Tibial artery (tissue), 4 donors: ENCODE measurements at regions not wholly inside any gene's neighbourhood (a gene's known extent, or its start where the extent isn't known, plus 50 kb on each side); places are given as distances from the start of the nearest gene placed in this dataset.

ENCODE experiments used
- DNase-seq, 2 donors: peaks; one replicate each; pipeline ENCODE4 v3.0.0-alpha.2; 2019
- H3K27ac ChIP-seq, 2 donors: fragments of 200-600 bp; sonication (generic) in 1 of 2; 1 replicate in 1 of 2; 2 replicates in 1 of 2; pipeline ENCODE4 v1.5.1; 2018 to 2019; ENCODE audit warnings: mild to moderate bottlenecking in 1 of 2
- H3K27me3 ChIP-seq, 2 donors: fragments of 200-600 bp; sonication (generic) in 1 of 2; one replicate each; pipeline versions ENCODE4 v1.5.1 to v1.6.0; 2016 to 2019
- H3K36me3 ChIP-seq, 3 donors: fragments of 200-600 bp; sonication (generic) in 2 of 3; one replicate each; pipeline ENCODE4 v1.5.1; 2016 to 2019; ENCODE audit warnings: mild to moderate bottlenecking in 2 of 3
- H3K4me1 ChIP-seq, 4 donors: fragments of 200-600 bp; sonication (generic) in 2 of 4; 1 replicate in 3 of 4; 2 replicates in 1 of 4; pipeline ENCODE4 v1.5.1; 2016 to 2019
- H3K4me3 ChIP-seq, 2 donors: fragments of 200-600 bp; sonication (generic) in 1 of 2; 1 replicate in 1 of 2; 2 replicates in 1 of 2; pipeline ENCODE4 v1.5.1; 2018 to 2019; ENCODE audit warnings: mild to moderate bottlenecking in 2 of 2
- H3K9me3 ChIP-seq, 3 donors: fragments of 200-600 bp; sonication (generic) in 1 of 3; one replicate each; pipeline ENCODE4 v1.5.1; 2016 to 2019
- intact Hi-C: fragments of 100-400 bp; cut with DNase I; formaldehyde crosslinking; loops from one replicate; pipeline ENCODE4 v1.15.0; 2023; ENCODE audit warnings: low total_unique reads
- TF ChIP-seq, protein P1 (sequence below), 2 experiments: fragments of 200-600 bp in 1 of 2; fragments of 450-650 bp in 1 of 2; IDR thresholded peaks; one replicate each; pipeline ENCODE4 v1.5.1; 2017 to 2019; ENCODE audit warnings: antibody characterized with exemption in 2 of 2, mild to moderate bottlenecking in 1 of 2, moderate library complexity in 1 of 2

DNA sequence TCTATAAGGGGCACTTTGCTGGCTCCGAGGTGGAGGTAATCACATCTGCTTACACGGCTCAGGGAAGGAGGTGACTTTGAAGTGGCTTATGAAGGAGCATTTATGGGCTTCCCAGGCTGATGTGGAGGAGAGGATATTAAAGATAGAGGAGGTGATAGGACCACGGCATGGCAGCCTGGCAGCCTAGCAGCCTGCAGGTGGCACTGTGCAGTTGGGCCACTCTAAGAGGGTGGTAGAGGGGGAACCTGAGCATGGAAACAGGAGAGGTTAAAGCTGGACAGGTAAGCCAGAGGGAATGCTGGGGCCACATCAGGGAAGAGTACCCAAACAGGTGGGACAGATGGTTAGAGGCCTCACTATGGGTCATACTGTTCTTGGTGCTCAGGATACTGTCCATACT lies 375.0 kb downstream of the WDR72 start:
- Histone ChIP-seq H3K4me1 (no peaks in the 10 kb centered on the region), H3K27me3 (no peaks in the 10 kb centered on the region), H3K4me3 (no peak overlapping the region), H3K9me3 (no peaks in the 10 kb centered on the region), H3K36me3 (no peaks in the 10 kb centered on the region), H3K27ac (no peak overlapping the region)
- no peak for DNase-seq
- TF ChIP-seq, protein P1, sequence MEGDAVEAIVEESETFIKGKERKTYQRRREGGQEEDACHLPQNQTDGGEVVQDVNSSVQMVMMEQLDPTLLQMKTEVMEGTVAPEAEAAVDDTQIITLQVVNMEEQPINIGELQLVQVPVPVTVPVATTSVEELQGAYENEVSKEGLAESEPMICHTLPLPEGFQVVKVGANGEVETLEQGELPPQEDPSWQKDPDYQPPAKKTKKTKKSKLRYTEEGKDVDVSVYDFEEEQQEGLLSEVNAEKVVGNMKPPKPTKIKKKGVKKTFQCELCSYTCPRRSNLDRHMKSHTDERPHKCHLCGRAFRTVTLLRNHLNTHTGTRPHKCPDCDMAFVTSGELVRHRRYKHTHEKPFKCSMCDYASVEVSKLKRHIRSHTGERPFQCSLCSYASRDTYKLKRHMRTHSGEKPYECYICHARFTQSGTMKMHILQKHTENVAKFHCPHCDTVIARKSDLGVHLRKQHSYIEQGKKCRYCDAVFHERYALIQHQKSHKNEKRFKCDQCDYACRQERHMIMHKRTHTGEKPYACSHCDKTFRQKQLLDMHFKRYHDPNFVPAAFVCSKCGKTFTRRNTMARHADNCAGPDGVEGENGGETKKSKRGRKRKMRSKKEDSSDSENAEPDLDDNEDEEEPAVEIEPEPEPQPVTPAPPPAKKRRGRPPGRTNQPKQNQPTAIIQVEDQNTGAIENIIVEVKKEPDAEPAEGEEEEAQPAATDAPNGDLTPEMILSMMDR (IDR thresholded peaks at IDR 0.05): no peak
- intact Hi-C loops: no loop called here

DNA sequence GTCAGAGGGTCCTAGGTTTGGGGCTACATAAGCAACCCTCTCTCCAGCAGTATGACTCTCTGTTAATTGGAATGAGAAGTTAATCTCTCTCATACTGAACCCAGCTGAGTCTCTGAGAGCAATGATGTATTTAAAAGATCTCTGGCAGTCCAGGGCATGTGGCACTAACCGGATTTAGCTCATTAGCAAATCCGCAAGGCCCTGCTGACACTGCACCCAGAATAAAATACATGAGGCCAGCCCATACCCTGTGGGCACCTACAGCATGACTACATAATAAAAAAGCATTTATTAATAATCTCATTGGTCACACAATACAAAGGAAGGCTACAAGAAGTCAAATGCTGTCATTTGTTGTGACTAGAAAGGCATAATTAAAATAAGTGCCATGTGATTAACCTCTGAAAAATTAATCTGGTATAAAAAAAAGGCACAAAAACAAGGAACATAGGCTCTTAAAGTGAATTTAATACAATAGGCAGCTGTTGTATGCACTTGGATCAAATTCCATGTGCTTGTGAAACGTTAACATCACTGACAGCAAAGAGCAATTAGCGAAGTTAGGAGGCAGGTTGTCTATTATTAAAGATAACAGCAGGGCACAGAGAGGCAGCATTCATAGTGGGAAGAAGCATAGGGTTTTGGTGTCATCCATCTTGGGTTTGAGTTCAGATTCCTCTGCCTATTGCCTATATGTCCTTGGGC lies 381.2 kb downstream of the WDR72 start:
- no peak overlapping the region for H3K27ac ChIP-seq
- no peaks in the 10 kb centered on the region for H3K27me3 ChIP-seq
- no peak overlapping the region for H3K4me3 ChIP-seq
- DNase-seq: no peak
- no peaks in the 10 kb centered on the region for H3K36me3 ChIP-seq
- H3K9me3 ChIP-seq: no peaks in the 10 kb centered on the region
- TF ChIP-seq, protein P1 (IDR thresholded peaks at IDR 0.05): no peak
- no peaks in the 10 kb centered on the region for H3K4me1 ChIP-seq
- intact Hi-C loops: no loop called here

DNA sequence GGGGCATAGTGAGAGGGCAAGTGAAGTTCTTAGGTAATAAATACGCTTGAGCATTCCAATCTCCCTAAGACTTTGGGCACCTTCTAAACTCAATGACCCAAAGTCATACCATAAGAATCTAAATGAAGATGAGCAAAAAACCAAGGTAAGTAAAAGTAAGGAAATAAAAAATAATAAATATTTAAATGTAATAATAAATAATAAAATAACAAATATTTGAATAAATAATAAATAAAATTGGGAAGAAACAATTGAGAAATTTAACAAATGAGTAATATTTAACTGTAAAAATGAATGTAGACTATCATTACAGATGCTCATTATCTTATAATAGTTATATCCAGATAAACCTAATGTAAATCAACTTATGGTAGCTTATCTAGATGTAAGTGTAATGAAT lies 391.7 kb downstream of the WDR72 start:
- no peaks in the 10 kb centered on the region for H3K36me3 ChIP-seq
- no peak for DNase-seq
- H3K27ac ChIP-seq: no peak overlapping the region
- no peaks in the 10 kb centered on the region for H3K27me3 ChIP-seq
- no peak overlapping the region for H3K4me3 ChIP-seq
- TF ChIP-seq, protein P1 (IDR thresholded peaks at IDR 0.05): no peak
- H3K4me1 ChIP-seq: no peaks in the 10 kb centered on the region
- intact Hi-C loops: no loop called here
- peaks cover 0 to 10% (median 0%) of the 10 kb centered on the region in 3 donors for H3K9me3 ChIP-seq

DNA sequence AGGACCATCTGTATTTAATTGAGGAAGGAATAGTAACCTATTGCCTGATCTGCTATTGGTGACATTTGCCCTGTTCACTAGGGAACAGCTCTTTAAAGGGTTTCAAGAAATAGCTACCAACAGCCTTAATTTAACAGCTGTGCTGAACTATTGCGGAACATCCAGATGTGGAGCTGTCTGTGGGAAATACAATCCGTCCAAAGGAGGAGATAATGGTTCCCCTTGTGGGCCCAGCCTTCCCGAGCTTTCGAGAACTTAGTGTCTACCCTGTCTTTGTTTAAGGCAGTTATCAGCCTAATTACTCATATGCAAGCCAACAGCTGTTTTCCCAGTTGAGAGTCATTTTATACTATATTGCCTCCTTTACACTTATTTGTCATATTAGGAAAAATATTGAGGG lies 398.6 kb downstream of the WDR72 start:
- Histone ChIP-seq H3K36me3 (no peaks in the 10 kb centered on the region), H3K27me3 (no peaks in the 10 kb centered on the region), H3K4me3 (no peak overlapping the region), H3K9me3 (no peaks in the 10 kb centered on the region), H3K4me1 (no peaks in the 10 kb centered on the region), H3K27ac (no peak overlapping the region)
- intact Hi-C loops: no loop called here
- TF ChIP-seq, protein P1 (IDR thresholded peaks at IDR 0.05): no peak
- DNase-seq: no peak

DNA sequence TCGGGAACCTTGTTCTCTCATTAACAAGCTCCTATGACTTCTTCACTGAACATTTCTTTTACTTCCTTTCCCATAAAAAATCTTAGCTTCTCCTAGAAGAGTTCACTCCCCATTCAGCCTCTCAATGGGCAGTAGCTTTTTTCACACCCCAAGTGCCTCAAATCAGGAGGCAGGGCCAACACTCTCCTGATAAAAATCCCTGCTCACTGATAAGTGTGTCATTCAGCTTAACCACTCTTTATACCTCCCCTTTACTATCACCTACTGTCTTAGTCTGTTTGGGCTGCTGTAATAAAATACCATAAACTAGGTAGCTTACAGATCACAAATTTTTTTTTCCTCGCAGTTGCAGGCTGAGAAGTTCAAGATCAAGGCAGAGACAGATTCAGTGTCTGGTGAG lies 400.4 kb downstream of the WDR72 start:
- H3K9me3 ChIP-seq: no peaks in the 10 kb centered on the region
- DNase-seq: no peak
- intact Hi-C loops: no loop called here
- H3K36me3 ChIP-seq: no peaks in the 10 kb centered on the region
- no peaks in the 10 kb centered on the region for H3K27me3 ChIP-seq
- no peak overlapping the region for H3K4me3 ChIP-seq
- H3K4me1 ChIP-seq: no peaks in the 10 kb centered on the region
- TF ChIP-seq, protein P1 (IDR thresholded peaks at IDR 0.05): no peak
- no peak overlapping the region for H3K27ac ChIP-seq

DNA sequence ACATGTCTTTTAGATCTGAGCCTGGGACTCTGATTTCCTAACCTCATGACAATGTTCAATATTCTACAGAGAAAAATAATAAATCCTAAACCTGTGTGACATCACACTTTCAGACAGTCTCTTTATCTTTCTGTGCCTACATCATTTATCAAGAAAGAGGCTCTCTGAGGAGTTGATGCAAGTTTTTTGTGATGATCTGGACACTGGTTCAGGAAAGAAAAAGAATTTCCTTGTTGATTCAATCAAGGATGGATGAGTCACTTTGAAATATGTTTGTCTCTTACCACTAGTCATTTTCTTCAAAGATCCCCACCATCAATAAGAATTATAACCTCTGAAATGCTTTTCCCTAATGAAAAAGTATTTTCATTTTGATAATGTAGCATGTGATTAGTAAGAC lies 404.6 kb downstream of the WDR72 start:
- intact Hi-C loops: no loop called here

More for the DNA sequence above, 404.6 kb downstream of the WDR72 start:
- H3K9me3 ChIP-seq: no peaks in the 10 kb centered on the region
- H3K4me3 ChIP-seq: no peak overlapping the region
- no peaks in the 10 kb centered on the region for H3K27me3 ChIP-seq
- H3K36me3 ChIP-seq: no peaks in the 10 kb centered on the region
- DNase-seq: no peak
- H3K27ac ChIP-seq: no peak overlapping the region
- no peaks in the 10 kb centered on the region for H3K4me1 ChIP-seq
- TF ChIP-seq, protein P1 (IDR thresholded peaks at IDR 0.05): no peak
